ENCODE measurements at regions not wholly inside any gene's neighbourhood (a gene's known extent, or its start where the extent isn't known, plus 50 kb on each side); places are given as distances from the start of the nearest gene placed in this dataset.

GRCh38 chr9:108412755-108413154 is 443.0 kb downstream of the ACTL7B start:
- TF ChIP-seq CTCF (IDR thresholded peaks at IDR 0.05; ENCODE audit: low read depth, low read length, poor library complexity, severe bottlenecking) (peak; percentile 15), EZH2phosphoT487 (IDR thresholded peaks at IDR 0.05; ENCODE audit: borderline replicate concordance, low read length) (no peak)
